ENCODE measurements at regions not wholly inside any gene's neighbourhood (a gene's known extent, or its start where the extent isn't known, plus 50 kb on each side); places are given as distances from the start of the nearest gene placed in this dataset.

GRCh38 chr18:34345738-34346137 lies 121.0 kb upstream of the NOL4 start:
- no peak for TF ChIP-seq POLR2A (IDR thresholded peaks at IDR 0.05; ENCODE audit: low read length)
- no peak for TF ChIP-seq GATA1 (IDR thresholded peaks at IDR 0.05; ENCODE audit: low read depth, low read length)

Data from erythroblast (primary cell).